ENCODE measurements at regions not wholly inside any gene's neighbourhood (a gene's known extent, or its start where the extent isn't known, plus 50 kb on each side); places are given as distances from the start of the nearest gene placed in this dataset.

DNA sequence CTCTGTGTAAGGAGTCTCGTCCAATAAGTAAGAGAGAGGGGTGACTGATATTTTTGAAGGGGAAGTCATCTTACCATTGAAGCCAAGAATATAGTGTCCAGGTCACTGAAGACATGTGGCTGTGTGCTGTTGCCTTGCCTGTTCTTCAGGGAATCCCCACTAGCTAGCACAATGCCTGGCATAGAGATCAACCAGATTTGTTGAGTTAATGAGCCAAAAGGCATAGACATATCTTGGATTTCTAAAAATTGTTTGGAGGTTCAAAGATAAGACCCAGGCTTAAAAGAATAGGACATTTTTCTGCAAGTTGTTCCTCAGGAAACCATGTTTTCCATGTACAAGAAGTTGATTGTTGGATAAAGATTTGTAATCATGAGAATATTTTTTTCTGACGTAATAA lies 119.3 kb upstream of the DKK2 start:
- FAIRE-seq: no peak

DNA sequence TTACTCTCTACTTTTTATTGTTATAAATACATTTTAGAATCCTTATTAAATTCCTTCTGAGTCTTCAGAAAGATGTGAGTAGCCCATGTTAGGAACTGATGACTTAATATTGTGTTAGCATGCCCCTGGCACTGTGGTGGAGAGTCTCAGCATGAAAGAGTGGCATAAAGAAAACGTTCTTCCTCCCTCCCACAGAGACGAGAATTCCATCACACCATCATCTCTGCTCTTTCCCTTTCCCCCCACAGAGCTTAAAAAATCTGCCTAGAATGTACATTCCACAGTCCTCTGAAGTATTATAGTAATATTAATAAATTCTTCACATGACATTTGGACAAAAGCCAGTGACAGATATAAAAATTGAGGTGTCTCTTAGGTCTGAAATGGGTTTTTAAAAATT lies 117.8 kb upstream of the DKK2 start:
- FAIRE-seq: no peak

DNA sequence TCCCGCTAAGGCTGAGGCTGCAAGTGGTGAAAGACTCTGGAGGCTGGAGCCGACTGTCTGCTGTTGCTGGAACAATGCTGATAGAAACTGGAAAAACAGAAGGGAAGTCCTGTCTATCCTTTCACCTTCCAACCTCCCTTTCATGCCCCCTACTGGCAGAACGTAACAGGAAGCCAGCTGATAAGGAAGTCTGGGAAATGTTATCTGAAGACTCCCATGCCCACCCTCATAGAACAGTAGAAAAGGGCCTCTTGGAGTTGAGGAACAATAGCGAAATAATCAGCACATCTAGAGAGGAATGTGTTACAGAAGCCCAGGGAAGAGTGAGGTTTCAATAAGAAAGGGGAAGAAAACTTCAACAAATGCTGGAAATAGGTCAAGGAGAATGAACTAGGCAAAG lies 117.1 kb upstream of the DKK2 start:
- FAIRE-seq: no peak

DNA sequence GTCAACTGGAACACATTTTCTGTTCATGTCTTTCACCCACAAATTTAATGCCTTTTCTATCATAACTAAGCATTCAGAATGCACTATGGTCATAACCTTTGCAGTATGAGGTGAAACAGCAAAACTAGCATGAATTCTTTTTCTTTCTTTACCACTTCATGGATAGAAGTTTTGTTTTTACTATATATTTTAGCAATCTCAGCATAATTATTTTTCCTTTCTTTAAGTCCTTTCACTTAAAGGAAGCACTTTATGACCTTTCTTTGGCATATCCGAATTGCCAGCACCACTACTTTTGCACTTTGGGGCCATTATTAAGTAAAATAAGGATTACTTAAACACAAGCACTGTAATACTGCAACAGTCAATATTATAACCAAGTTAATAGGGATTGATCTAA lies 115.1 kb upstream of the DKK2 start:
- FAIRE-seq: no peak

DNA sequence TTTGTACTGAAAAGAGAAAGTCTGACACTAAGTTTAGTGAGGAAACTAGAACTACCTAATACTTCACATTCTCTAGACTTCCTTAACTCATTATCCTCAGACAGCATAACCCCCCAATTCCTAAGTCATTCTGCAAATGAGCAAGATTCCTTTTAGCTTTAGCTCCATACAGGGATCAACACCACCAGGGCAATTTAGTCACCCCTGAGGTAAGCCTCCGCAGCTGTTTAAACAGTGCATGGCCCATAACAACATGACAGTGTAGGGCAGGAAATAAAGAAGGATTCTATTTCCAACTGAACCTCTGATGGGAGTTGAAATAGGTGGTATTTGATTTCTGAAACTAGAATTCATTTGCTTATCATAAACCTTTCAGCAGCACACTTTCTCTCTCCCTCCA lies 112.8 kb upstream of the DKK2 start:
- FAIRE-seq: no peak

DNA sequence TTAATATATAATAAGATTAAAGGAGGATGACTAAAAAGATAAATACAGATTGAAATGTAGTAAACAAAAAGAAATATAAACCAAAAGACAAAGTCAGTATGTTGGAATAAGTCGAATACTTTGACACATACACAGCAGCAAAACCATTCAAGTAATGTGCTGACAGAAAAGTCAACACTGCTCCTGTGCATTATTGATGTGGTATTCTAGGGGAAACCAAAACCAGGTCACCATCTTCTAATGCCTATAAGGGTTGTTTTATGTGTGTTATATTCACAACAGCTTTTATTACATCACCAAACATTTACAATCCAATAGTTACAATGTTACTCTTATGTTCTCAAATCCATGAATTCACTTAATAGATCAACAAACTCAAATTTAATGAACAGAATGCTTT lies 111.8 kb upstream of the DKK2 start:
- FAIRE-seq: no peak

DNA sequence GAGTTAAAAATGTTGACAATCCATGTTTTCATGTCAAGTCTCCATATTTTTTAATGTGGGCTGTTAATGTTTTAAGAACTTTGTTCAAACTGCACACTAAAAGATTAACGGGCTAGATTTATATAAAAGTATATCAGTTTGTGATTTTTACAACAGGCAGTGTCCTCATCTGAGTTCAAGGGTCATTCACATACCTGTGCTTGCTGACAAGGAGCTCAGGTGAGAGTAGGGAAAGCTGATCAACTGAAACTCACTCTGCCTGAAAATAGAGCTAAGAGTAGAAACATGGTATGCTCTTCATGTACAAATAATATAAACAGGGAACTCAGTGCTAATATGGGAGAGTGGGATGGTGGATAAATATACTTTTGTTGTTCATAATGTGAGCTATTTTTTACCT lies 102.3 kb upstream of the DKK2 start:
- FAIRE-seq: no peak

DNA sequence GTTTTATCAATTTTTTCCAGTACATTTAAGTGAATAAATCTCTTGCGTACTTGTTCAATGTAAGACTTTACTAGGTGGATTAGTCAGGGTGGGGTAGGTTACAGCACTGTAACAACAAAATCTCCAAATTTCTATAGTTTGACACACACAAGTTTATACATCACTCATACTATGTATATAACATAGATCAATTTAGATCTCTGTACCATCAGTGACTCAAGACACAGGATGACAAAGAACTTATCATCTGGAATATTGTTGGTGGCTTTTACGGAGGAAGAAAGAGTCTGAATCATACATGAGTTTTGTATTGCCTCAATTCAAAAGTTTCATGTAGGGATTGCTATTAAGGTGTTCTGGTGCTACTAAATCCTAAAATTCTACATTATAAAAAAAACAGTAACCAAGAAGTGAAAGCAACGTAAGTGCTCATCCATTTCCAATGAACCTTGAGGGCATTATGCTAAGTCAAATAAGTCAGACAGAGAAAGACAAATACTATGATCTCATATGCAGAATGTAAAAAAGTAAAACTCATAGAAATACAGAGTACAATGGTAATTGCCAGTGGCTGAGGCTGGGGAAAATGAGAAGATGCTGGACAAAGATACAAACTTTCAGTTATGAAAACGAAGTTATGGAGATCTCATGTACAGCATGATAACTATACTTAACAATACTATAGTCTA lies 98.0 kb upstream of the DKK2 start:
- FAIRE-seq: no peak

DNA sequence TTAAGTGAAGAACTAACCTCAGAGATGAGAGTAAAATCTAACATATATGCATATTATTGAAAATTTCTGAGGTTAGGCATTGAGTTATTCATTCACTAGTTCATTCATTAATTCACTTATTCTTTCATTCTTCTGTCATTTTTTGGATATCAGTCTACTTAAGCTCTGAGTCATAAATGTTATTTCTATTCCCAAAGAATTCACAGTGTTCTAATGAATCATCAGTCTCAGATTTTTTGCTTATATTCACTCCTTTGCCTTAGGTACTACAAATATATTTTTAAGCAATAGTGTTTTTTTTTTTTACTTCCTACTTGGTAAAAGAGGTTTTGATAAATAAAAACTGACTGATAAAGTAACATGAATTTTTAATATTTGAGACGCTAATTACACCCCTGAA lies 95.2 kb upstream of the DKK2 start:
- no peak for FAIRE-seq

DNA sequence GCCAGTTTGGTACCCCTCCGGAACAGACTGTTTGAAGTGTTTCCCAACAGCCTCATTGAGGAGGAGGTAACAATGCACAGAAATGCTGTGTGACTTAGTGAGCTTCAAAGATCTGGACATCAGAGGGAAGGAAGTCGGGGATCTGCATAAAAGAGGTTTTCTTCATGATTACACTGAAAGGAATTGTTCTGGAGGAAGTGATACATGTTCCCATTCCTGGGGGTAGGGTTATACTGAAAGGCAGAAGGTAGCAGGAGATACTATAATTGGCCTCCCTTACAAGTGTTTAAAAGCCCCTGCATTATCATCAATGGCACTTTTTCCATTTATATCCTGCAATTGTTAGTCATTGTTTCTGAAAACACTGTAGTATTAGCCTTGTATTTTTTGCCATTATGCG lies 94.0 kb upstream of the DKK2 start:
- no peak for FAIRE-seq

DNA sequence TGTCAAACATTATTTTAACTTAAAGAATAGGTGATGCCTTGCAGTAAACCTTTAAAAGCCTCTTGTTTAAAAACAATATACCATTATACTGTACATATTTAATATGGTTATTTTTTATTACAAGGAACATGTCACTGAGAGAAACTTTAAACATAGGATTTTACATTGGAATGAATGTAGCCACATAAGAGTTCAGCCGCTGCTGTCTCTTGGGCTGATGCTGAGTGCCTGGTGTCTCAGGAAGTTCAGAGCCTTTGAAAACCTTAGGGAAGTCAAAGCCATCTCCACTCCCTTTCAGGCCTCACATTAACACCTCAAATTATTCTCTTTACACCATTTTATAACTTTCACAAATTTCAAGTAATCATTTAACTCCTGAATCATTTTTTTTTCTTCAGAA lies 93.5 kb upstream of the DKK2 start:
- no peak for FAIRE-seq

DNA sequence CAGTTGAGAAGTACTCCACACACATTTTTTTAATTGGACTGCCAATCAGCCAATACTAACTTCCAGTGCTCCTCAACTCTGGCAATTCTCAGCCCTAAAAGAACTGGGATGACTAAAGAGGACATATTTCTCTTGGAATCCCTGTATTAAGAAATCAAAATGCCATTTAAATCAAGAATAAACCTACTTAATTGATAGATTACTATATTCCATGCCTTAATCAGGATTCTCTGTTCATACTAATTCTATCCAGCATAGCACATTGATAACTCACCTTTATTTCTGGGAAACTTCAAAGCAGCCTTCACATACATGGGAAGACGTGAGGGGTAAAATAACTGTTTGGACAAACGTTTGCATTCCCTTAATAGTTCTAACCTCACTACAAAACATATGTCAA lies 93.0 kb upstream of the DKK2 start:
- no peak for FAIRE-seq

DNA sequence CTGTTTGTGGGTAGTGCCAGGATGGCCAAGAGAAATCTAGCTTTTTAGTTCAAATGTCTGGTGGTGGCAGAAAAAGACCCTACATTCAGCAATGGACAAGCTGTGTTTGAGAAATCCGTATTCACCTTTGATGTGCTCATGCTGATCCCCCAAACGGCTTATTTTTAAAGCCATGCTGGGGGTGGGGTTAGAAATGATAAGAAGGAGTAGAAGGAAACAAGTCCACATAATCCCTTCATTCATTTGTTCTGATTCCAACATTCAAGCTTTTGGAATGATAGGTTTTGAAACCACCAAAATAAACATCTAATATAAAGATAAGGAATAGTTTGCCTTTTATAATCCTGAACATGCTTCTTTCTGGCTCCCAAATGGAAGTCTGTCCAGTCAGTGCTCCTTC lies 92.0 kb upstream of the DKK2 start:
- FAIRE-seq: no peak

DNA sequence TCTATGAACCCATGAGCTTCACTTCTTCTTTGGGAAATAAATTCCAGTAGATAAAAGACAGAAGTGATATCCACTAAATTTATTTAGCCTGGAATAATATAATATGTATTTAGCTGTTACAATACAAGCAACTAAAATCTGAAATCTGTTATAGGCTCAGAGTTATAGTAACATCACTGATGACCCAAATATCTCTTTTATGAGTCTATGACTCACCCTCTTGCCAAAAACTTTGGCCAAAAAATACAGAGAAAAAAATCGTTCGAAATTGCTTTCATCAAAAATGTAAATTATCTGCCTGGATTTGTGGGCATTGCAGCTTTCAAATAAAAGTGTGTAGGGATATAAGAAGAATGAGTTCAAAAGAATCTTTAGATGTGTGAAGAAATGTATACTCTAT lies 89.4 kb upstream of the DKK2 start:
- FAIRE-seq: no peak

DNA sequence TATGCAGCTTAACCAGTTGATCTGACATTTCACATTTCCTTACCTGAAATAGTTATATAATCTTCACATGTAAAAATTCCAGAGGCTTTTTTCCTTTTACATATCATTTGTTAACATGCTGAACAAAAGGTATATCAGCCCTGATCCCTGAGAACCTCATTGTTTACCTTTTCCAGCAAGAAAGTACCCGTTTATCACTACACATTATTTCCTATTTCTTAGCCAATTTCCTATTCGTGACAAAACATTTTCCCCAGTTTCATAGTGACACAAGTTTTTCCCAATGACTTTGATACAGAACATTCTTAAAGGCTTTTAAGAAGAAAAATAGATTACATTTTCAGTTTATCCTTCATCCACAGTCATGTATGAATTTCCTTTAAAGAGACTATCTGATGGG lies 86.6 kb upstream of the DKK2 start:
- FAIRE-seq: no peak

DNA sequence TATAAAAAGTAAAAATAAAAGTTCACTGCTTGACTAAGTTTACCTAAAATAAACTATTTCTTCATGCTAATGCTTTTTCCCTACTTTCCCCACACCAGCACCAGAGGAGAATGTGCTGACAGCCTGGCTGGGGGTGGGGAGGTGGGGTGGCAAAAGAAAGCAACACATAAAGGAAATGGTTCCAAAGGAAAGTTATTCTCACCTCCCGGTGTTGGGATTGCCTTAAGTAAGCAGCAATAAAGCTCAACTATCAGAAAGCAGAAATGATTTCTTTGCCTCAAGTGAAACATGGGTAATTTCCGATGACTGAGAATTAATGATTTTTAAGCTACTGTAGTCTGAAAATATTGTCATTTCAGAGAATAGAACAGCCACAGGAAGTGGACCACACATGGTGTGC lies 84.5 kb upstream of the DKK2 start:
- FAIRE-seq: no peak

DNA sequence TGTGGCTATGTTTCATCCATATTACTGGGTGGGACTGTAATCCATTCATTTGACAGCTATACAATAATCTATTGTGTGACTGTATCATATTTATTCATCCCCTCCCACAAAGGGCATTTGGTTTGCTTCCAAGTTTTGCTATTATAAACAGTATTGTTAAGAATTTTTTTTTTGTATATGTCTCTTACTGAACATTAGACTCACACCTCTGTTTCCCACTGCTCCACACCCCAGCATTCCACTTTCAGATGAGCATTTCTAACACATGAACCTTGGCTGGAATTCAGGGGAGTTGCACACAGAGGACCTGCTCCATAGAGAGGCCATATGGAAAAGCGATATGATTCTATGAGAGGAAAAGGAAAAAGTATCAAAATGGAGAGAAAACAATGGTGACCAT lies 81.6 kb upstream of the DKK2 start:
- FAIRE-seq: no peak

DNA sequence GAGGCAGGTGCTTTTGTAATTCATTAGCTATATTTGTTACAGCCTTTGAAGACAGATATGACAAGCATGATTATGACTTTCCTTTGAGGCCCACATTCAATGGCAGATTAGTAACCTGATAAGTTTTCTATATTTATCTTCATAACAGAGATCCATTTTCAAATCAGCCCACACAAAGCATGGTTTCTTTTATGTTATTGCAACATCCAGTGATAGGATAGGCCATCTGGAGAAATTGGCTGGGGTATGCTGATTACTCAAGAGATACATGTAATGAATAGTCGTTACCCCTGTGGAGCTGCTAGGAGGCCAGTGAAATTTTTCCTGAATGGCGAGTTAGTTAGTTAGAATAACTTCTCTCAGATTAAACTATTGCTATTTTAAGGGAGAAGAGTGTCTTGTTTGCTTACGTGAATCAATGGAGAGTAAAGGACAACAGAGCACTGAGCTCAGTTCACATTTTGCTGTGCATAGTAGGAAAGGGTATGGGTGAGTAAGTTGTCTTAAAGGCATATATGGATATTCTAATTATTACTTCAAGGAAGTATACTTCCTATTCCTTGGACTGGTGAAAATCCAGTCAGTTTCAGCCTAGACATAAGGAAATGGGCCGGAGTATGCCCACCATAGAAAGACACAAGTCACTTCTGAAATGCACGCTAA lies 79.2 kb upstream of the DKK2 start:
- no peak for FAIRE-seq

DNA sequence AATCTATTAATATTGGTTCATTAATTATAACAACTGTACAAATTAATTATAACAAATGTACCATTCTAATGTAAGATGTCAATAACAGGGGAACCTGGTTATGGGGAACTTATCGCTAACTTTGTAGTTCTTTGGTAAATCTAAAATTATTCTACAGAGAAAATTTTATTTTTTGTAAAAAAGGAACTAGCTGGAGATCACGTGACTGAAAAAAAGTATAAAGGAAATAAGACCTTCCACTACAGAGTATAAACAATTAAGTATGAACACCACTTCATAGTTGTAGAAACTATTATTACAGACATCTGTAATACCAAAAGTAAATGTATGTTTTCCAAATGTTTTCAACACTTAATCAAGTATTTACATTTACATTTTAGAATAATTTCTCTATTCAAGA lies 77.9 kb upstream of the DKK2 start:
- FAIRE-seq: no peak

DNA sequence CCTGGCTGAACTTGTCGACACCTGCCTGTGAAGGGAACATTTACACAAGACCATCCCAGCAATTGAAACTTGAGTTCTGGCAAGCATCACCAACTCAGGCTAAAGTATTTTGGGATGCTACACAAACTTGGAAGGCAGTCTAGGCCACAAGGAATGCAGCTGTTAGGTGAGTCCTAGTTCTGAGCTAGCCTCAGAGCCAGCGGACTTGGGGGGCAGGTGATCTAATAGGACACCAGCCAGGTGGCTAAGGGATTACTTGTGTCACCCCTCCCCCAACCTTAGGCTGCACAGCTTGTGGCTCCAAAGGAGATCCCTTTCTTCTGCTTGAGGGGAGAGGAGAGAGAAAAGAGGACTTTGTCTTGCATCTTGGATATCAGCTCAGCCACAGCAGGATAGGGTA lies 62.3 kb upstream of the DKK2 start:
- no peak for FAIRE-seq

DNA sequence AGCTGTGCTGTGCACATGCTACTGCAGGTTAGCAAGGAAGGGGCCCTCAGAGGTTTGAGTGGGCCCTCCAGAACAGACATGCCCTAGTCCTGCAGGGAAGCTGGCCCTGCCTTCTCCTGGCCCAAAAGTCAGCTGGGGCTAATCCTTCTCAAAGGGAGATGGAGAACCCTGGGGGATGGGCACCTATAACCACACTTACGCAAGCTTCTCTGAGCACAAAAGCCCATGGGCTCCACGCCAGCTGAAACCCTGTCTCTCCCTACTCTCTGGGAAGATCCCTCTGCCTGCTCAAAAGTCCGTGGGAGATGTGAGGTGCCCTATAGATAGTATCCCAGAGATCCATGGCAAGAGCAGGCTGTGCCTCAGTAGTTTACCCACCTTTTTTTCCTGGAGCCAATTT lies 58.9 kb upstream of the DKK2 start:
- no peak for FAIRE-seq

DNA sequence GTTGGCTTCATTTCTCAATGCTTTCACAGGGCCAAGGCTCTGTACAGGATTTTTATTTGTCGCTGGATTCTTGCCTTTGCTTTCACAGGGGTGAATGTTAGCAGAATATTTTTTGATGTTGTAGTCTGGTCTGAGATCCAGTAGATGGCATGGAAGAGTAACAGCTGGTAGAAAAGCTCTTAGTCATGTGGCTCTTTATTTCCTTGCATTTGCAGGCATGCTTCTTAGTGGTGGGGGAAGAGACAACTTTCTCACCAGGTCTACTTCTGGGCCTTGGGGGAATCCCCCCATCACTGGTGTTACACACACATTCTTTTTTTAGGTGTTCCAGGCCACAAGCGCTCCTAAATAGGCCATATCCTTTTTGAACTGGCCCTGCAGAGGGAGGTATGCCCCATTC lies 58.2 kb upstream of the DKK2 start:
- FAIRE-seq: no peak
